GM18502 (cell line): ENCODE measurements at regions not wholly inside any gene's neighbourhood (a gene's known extent, or its start where the extent isn't known, plus 50 kb on each side); places are given as distances from the start of the nearest gene placed in this dataset.
"Not testable (repeated sequence)": the region's sequence is repeated elsewhere in the genome, so short reads cannot be mapped to it uniquely, and the experiment has no call there.

Source experiments
- ATAC-seq: cut with Tn5 transposase; IDR thresholded peaks from one replicate; pipeline ENCODE4 v1.9.1; 2021; ENCODE audit warnings: mild to moderate bottlenecking; ENCODE audit not compliant: unreplicated experiment, poor library complexity

DNA sequence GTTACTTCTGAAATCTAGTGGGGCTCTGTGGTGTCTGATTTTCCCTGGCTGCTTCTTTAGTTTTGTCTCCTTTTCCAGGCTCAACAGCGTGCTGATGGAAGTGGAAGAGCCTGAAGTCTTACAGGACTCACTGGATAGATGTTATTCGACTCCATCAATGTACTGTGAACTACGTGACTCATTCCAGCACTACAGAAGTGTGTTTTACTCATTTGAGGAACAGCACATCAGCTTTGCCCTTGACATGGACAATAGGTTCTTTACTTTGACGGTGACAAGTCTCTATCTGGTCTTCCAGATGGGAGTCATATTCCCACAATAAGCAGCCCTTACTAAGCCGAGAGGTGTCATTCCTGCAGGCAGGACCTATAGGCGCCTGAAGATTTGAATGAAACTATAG, 51.1 kb downstream of the NBPF8 start:
- ATAC-seq = not testable (repeated sequence)

DNA sequence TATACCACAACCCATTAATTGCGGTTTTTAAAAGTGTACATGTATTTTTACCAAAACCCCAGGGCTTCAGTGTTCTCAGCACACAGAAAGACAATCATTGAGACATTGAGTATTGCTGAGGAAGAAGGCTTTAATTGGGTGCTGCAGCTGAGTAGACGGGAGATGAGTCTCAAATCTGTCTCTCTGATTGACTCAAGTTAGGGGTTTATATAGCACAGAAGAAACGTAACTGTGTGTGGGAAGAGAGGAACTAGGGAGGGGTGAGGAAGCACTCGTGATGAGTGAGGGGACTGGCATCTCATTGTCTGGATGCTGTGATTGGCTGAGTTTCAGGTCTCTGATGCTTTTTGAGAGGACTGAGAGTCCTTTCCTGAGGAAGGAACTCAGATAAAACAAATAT, 62.8 kb downstream of the NBPF8 start:
- ATAC-seq = not testable (repeated sequence)

DNA sequence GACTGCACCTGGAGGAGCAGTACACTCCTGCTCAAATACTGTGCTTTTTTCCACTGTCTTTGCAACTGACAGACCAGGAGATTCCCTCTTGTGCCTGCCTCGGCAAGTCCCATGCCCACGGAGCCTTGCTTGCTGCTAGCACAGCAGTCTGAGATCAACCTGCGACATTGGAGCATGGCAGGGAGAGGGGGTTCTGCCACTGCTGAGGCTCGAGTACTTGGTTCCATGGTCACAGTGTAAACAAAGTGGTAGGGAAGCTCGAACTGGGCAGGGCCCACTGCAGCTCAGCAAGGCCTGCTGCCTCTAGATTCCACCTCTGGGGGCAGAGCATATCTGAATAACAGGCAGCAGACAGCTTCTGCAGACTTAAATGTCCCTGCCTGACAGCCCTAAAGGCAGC, 63.6 kb downstream of the NBPF8 start:
- ATAC-seq = not testable (repeated sequence)

DNA sequence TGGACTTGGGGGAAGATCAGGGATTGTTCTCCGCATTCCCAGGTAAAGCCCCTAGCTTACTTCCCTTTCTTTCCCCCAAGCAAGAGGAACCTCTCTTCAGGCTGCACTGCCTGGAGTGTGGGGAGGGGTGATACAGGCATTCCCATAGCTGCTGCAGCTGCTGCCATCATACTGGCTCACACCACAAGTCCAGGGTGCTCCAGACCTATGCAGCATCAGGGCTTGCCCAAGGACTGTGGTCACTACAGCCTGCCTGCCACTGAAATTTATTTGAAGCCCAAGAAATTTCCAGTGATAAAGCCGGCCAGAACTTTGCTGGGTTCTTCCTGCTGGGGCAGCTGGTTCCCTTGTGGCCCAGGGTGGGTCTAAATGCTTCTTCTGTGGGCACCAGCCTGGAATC, 72.7 kb downstream of the NBPF8 start:
- not testable (repeated sequence) for ATAC-seq

DNA sequence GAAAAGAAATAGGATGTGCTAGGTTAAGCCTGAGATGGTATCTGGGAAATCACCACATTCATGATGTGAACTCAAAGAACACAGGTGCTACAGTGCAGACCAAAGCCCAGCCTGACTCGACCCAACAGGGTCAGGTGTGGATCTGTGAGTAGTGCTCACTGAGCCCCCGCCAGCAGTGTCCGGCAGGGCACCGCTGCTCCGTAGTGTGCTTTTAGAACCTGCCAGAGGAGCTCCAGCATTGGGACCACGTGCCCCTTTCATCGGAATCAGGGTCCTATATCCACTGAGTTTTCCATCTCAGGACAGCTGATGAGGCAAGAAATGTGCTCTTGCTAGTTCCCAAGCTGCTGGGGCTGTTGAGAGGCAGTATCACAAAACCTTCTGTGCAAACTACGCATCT, 74.4 kb downstream of the NBPF8 start:
- ATAC-seq = not testable (repeated sequence)

DNA sequence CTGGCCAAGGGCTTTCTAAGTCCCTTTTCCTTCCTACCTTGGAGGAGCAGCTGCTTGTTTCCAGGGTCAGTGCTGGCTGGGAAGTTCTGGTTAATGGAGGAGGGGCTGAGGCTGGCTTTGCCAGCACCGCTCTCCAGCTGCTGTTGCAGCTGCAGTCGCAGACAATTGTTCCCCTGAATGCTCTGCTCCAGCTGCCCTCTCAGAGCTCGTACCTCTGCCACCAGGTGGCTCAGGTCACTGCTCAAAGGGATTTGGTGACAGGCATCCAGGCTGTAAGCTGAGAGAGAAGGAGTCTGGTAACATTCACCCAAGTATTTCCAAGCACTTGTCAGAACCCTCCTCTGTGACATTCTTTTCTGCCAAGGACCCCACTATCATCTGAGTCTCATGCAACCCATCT, 82.3 kb downstream of the NBPF8 start:
- not testable (repeated sequence) for ATAC-seq

DNA sequence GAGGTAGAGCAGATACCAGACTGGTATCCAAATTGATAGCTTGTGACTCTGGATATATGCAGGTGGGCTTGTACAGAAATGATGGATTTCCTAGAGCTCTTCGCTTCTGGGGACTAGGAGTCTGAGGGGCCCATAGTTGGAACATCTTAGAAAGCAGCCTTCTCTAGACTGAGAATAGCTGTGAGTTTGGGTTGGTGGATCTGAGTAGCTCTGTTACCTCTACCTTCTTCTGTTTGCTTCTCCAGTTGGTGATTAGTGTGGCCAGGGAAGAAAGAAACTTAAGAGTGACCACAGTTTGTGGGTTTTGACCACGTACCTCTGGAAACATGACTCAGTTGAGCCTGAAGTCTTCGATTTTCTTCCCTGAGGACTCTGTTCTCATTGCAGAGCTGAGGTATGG, 88.4 kb downstream of the NBPF8 start:
- not testable (repeated sequence) for ATAC-seq

DNA sequence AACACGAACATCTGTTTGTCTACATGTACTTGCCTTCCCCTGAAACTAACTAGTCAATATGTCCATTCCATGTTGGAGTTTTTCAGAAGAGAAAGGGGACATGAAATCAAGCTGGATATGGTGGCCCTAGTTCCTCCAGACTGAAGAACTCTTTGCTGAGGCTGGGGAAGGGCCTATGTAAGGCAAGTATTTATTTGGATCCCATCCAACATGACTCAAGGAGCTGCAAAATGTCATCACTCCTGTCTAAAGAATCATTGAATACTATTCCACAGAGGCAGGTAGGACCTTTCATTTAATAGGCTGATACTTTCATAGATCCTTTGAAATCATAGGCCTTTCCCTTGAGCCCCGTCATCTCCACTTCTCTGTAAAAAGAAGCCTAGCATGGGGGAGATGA, 91.5 kb downstream of the NBPF8 start:
- ATAC-seq = not testable (repeated sequence)

DNA sequence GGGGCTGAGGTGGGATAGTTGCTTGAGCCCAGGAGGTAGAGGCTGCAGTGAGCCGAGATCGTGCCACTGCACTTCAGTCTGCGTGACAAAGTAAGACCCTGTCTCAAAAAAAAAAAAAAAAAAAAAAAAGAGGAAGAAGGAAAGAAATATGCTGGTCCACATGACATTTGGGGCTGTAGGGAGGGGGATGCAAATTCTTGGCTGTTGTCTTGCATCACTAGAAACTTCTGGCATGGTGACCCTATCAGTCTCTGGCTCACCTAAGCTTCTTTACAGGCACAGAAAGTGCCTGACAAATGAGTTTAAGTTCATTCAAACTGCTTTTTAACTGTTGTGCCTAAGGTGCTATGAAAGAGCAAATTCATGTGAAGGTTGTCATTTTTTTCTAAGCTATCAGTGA, 93.5 kb downstream of the NBPF8 start:
- ATAC-seq = not testable (repeated sequence)

DNA sequence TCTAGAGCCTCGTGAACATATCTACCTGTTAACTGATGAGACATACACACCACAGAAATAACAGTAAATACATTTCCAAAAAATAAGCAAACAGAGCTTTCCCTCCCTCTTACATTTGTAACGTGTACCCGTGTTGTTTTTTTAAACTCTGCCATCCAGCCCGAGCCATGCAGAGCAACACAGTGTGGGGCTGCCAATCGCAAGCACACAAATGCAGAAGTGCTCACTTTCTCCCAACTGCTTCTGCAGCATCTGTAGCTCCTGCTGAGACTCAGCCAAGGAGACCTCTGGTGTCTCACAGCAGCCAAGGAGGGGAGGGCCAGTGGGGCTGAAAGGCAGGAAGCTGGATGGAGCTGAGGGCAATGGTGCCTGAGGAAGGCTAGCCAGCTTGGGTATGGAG, 94.4 kb downstream of the NBPF8 start:
- not testable (repeated sequence) for ATAC-seq

DNA sequence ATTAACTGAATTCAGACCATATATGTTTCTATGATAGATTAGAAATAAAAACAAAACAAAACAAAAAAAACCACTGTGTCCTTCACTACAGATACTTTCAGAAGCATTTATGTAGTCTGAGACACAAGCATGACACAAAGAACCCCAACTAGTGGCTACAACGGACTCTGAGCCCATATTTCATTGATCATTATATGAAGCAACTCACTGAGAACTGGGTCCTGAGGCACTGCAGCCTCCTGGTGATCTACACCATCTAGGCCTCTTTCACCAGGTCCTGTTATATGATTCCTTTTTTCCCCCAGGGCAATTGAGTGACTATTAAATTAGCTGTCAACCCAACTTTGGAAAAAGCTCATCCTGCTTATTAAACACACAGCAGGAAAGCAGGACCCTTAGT, 98.3 kb downstream of the NBPF8 start:
- ATAC-seq = not testable (repeated sequence)

DNA sequence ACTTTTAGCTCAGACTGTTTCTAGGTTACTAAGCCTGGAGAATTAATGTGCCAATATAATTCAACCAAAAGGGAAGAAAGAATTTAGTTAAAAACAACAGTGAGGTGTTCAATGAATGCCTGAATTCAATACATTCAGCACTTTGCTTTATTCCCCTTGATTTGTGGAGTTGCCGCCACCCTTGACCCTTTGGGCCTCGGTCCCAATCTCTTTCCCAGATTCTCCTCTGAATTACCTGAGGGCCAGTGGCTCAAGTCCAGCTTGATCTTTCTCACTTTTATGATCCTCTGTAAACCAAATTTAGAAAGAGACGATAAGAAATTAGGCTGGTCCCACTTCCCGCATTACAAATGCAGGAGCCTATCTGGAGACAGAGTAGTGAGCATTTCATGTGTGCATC, 98.7 kb downstream of the NBPF8 start:
- not testable (repeated sequence) for ATAC-seq

DNA sequence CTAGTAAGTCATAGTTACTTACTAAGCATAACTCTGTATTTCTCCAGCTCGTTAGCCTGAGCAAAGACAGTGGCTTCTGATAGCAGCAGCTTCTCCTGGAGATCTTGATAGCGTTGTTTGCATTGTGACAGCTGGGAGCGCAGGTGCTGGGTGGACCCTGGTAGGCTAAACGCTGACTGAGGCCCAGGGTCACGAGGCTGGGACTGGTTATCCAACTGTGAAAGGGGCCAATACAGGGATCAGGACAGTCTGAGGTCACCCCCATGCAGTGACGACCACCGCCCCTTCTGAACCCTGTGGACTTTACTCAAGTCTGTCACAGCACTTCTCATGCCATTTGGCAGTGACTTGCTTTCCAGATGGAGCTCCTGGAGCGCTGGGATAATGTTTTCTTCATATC, 104.4 kb downstream of the NBPF8 start:
- not testable (repeated sequence) for ATAC-seq

DNA sequence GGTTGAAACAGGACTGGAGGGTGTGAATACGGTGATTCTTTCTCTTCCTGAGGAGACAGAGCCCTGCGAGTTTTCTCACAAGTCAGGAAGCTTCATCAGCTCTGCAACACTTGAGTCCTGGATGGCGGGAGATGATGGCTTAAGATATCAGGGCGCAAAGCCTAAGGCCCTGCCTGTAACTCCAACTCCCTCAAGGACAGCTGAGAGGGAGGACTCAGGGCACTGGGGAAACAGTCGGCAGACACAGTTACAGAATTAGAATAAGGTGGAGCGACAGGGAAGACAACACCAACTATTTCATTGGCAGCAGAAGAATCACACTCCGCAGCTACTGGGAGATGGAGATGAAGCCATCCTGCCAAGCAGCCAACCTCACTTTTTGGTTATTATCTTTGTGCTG, 109.6 kb downstream of the NBPF8 start:
- ATAC-seq = not testable (repeated sequence)

DNA sequence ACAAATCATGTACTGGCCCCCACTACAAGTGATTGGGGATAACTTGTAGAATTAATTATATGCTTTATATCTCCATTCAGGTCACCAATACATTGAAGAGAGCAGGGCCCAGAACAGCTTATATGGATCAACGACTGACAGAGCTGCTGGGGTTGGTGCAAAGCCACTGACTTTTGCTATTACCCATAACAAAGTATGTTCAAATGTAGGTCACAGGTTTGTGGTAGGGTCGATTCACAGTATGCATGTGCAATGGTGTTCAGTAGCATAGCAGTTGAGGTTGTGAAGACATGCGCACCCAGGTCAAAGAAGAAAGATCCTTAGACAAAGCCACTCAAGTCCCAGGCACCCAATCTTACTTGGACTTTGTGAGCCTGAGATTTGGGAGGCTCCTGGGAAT, 110.6 kb downstream of the NBPF8 start:
- not testable (repeated sequence) for ATAC-seq

DNA sequence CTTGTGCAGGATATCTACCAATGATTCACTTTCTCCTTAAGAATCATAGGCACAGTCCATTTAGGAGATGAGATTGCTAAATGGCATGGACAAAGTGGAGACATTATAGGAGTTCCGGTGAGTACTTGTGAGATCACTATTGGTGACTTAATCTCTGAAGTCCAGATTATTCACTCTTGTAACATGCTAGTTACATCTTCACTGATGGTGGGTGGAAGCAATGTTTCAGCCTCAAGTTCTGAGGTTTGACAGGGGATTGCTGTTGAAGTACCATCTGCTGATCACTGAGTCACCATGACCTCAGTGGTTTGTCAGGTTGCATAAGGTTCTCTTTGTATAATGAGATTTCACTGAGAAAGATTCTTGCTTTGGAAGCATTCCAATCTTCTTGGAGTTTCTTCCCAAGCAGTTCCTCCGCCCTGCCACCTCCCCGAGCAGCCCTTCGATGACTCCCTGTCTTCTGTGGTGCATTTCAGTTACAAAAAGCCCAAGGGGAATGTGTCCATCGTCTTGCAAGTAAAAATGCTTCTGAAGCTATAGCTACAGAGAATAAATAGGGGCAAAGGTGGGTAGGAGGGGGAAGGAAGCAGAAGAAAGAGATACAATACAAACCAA, 114.7 kb downstream of the NBPF8 start:
- ATAC-seq = not testable (repeated sequence)

DNA sequence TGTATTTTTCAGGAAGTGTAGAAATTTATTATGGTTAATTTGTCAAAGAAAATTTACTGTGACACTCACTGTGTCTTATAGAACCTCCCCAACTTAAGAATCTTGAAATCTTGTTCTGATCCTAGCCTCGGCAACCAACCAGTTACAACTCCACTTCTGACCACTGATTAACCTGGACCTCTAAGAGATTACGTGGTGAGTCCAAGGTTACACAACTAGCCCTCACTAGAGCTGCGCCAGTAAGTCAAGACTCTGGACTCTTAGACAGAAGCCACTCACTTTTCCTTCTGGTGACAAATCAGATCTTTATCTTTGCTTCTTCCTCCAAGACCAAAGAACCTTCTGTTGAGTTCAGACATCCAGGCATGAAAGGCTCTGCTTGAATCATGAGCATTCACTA, 116.6 kb downstream of the NBPF8 start:
- ATAC-seq = not testable (repeated sequence)

DNA sequence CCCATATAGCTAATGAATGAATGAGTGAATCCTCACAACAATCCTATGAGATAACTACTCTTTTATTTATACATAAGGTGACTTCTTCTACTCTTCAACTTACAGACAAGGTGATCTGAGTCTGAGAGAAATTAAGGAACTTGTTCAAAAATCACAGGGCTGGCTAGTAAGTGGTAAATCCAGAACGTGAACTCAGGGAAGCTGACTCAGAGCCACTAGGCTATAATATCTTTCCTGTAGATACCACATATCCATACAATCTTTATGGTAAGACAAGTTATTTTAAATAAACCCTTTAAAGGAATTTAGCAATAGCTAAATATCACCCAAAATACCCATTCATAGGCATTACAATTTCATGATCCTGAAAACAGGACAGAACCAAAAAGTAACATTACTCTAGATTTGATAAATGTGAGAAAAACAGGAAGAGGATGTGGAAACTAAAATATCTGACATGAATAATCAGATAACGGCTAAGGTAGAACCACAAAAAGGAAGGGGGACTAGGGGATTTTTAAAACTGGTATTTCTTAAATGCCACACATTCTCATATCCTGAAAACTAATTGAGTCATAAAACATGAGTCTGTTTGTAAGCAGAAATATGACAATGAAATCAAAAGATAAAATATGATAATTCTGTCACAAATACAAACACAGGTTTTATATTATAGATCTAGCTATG, 119.7 kb downstream of the NBPF8 start:
- ATAC-seq = peak; percentile 84

DNA sequence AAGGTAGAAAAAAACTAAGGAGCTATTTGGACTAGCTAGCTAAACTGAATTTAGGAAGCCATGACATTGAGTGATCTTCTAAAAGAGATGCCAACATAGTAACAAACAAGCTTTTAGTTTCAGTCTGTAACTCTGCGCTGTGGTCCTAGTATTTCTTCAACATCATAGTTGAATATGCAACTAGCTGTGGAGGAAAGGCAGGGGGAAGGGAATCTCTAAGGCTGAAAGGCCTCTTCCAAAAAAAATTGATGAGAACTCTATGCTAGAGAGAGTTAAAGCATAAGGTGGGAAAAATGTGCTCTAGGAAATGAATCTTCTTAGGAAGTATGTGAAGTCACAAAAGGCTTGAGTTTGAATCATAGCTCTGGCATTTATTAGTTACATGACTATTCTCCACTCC, 120.2 kb downstream of the NBPF8 start:
- ATAC-seq = peak; percentile 77

DNA sequence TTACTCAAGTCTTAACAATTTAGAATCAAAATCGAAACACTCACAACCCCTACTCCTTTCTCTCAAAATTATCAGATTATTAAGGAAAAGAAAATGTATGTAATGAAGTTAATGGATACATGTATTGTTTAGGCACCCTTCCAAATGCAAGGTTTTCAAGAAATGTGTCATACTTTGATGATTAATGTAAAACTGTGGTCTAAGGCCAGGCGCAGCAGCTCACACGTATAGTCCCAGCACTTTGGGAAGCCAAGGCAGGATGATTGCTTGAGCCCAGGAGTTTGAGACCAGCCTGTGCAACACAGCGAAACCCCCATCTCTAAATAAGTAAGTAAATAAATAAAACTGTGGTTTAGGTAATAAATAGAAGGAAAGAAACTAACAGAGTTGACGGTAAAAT, 126.6 kb downstream of the NBPF8 start:
- not testable (repeated sequence) for ATAC-seq

DNA sequence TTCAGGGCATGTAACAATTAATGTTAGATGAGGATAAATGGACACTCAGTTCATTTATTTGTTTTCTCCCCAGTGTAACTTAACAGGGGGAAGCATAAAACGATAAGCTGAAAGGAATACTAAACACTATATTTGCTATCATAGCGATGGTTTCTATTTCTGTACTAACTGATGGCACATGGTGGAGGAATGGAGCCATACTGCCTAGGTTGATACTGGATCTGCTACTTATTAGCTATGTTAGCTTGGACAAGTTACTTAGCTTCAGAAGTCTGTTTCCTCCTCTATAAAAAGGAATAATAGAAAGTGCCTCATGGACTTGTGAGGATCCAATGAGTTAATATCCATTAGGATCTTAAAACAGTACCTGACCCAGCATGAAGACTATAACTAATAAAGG, 127.5 kb downstream of the NBPF8 start:
- not testable (repeated sequence) for ATAC-seq

DNA sequence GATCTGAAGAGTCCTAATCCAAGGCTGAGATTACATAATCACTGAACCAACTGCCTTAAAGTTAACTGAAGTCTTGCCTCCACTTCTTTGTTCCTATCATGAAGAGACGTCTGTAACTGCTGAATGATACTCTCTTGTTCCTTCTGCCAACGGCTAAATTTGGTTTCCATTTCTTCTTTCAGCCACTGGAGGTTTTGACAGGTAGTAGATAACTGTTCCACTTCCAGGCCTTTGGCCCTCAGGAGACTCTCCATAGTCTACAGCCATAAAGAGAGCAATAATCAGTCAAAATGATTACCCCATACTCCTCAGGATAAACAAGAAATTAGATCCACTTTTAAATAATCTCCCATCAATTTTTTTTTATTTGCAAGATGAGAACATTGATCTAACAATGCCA, 128.1 kb downstream of the NBPF8 start:
- ATAC-seq = not testable (repeated sequence)
